Germinal center (tissue), 1 donor: ENCODE measurements at regions not wholly inside any gene's neighbourhood (a gene's known extent, or its start where the extent isn't known, plus 50 kb on each side); places are given as distances from the start of the nearest gene placed in this dataset.

ENCODE experiments used
- DNase-seq: peaks from one replicate; pipeline ENCODE4 v3.0.0; 2012; ENCODE audit warnings: mixed read lengths, low spot score

GRCh38 chr1:227450489-227450888 lies 112.9 kb upstream of the ZNF678 start:
- no peak for DNase-seq

GRCh38 chr1:227449741-227450441 lies 113.5 kb upstream of the ZNF678 start:
- no peak for DNase-seq

- peak; percentile 25 for DNase-seq
Observed at GRCh38 chr1:227449051-227449450, 114.3 kb upstream of the ZNF678 start.

DNA sequence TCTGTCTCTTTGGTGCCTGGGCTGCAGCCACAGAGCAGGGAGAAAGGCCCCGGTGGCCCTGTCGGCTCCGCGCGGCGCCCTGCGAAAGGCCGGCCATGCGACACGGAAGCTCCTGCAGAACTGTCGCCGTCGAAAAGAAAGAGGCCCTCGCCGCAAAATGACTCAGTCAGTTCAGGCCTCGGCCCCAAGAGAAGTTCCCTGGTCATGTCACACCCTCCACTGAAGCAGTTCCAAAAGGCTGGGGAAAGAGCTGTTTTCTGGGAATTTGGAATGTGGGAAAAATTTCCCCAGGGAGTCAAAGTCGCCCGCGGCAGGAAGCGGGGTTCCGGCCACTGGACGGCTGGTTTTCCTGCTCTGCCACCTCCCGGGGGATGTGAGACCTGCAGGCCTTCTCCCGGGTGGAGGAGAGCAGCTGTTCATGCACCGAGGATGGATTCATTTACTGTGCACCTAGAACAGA lies 115.8 kb upstream of the ZNF678 start:
- no peak for DNase-seq

GRCh38 chr1:227445746-227446145 lies 117.6 kb upstream of the ZNF678 start:
- DNase-seq: no peak

GRCh38 chr1:227445092-227445674 lies 118.2 kb upstream of the ZNF678 start:
- DNase-seq: no peak

- DNase-seq: no peak
Observed at GRCh38 chr1:227440182-227440581, 121.9 kb upstream of the CDC42BPA start.

DNA sequence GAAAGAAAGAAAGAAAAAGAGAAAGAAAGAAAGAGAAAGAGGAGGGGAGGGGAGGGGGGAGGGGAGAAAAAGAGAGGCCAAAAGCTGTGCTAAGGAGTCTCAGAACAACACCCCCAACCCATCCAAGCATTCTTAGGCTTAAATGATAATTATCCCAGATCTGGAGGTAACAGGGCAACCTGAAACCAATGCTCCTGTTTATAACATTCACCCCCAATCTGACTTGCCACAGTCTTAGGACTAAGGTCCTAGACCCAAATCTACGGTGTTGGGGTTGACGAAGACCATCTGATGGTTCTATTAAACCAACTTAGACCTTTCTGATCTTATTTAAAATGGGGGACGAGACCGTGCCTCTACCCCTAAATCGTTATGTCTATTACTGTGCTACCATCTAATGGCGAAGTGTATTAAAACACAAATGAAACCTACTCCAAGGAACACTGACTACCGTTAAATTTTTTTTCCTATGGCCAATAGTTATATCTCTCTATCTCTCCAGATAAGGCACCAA lies 119.3 kb upstream of the CDC42BPA start:
- no peak for DNase-seq

- no peak for DNase-seq
Observed at GRCh38 chr1:227434808-227435444, 116.6 kb upstream of the CDC42BPA start.

DNA sequence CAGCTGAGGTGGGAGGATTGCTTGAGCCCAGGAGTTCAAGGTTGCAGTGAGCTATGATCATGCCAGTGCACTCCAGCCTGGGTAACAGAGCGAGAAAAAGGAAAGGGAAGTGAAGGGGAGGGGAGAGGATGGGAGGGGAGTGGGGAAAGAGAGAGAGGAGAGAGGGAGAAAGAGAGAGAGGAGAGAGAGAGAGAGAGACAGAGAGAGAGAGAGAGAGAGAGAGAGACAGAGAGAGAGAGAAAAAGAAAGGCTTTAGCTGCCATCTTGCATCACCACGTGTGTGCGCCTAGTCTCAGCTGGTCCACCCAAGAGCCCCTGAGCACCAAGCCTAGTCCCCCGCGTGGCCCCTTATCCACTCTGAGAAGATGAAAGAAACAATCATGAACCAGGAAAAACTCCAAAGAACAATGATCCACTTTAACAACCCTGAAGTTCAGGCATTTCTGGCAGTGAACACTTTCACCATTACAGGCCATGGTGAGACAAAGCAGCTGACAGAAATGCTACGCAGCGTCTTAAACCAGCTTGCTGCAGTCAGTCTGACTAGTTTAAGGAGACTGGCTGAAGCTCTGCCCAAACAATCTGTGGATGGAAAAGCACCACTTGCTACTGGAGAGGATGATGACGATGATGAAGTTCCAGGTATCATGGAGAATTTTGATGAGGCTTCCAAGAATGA lies 115.5 kb upstream of the CDC42BPA start:
- DNase-seq: no peak

GRCh38 chr1:227432981-227433380 lies 114.7 kb upstream of the CDC42BPA start:
- no peak for DNase-seq

DNA sequence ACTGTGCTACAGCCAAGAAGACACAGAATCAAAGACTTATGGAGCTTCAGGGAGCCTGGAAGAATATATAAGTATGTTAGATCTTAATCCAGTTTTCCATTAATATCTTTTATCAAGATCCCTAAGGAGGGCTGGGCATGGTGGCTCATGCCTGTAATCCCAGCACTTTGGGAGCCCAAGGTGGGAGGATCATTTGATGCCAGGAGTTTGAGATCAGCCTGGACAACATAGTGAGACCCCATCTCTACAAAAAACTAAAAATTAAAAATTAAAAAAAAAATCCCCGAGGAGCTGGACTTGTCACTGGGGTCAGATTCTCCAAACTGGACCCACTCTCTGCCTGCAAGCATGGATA lies 113.9 kb upstream of the CDC42BPA start:
- no peak for DNase-seq

- DNase-seq: no peak
Observed at GRCh38 chr1:227429447-227430359, 111.4 kb upstream of the CDC42BPA start.

DNA sequence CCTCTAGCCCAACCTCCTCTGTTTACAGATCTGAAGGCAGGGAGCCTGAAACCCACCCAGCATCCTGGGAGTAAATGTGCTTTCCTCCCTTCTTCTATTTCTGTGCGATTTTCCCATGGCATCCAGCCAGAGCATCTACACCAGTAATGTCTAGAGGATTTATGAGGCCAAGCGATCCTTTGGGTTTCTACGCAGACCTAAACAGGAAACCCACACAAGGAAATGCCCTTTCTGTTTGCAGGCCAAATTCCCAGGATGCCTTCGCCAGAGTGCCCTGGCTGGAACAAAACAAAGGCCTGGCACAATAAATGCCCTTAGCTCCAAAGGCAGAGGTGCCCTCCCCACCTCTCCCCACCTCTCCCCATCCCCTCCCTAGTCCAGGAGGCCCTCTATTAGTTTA lies 110.5 kb upstream of the CDC42BPA start:
- DNase-seq: no peak

DNA sequence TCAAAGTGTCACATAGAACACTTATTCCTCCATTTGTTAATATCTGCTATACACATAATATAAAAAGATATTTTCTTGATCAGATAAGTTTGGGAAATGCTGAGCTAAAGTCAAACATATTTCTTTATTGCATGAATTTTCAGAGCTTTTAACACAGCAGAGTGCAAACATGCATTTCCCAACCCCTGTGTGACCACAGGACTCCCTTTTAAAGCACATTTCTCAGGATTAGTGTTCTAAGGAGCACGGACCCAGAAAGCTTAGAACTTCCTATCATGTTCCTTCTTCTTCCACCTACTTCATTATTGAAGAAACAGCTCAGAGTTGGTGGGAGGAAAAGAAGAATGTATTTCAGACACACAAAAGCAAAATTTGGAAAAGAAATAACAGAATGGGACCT lies 109.1 kb upstream of the CDC42BPA start:
- no peak for DNase-seq

DNA sequence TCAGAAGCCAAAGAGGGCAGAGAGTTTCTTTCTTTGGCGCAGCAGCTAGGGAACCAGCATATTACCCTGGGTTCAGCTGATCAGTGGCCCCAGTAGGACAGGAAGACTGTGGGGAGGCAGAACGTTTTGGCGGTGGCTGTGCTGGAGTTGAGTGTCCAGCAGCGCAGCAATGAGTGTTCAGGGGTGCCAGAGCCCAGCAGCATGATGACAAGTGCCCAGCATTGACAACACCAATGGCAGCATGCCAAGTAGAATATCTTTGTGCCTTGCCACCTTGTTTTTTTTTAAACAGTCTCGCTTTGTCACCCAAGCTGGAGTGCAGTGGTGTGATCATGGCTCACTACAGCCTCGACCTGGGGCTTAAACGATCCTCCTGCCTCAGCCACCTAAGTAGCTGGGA lies 106.7 kb upstream of the CDC42BPA start:
- no peak for DNase-seq

DNA sequence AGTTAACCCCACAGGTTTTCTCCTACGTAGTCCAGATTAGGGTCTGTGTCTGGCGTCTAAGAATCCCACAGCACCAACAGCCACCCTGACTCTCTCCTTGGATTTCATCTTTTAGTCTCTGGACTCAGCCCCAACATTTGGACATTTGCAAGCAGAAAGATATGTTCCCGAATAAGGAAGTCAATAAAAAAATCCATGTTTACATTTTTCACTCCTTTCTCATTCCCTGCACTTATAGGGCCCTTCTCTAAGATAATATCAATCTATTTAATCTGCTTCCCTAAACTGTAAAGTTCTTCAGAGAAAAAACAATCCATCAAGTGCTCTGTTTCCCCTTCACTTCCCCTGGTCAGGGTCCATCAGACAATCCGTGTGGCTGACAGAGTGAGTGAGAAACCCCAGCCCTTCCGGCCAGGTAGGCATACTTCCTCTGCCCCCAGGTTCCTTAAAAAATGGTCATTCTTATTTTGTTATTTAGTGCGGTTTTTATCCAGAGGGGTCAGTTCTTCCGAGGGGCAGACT lies 105.9 kb upstream of the CDC42BPA start:
- DNase-seq: no peak

DNA sequence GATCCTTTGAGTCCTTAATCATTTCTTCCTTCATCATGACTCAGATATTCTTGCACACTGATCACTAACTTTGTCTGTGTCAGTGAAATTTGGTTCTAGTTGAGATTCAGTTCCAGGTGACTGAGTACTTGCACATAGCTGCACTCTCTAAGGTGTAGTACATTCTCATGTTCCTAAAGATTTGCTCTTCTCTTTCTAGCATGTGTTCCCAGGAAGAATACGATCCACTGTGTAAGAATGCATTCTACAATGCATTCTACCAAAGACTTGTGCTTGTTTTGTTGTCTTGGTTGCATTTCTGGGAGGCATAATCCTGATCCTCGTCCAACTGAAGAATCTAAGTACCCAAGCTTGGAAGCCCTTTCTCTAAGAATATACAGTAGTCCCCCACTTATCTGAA lies 104.3 kb upstream of the CDC42BPA start:
- no peak for DNase-seq

DNA sequence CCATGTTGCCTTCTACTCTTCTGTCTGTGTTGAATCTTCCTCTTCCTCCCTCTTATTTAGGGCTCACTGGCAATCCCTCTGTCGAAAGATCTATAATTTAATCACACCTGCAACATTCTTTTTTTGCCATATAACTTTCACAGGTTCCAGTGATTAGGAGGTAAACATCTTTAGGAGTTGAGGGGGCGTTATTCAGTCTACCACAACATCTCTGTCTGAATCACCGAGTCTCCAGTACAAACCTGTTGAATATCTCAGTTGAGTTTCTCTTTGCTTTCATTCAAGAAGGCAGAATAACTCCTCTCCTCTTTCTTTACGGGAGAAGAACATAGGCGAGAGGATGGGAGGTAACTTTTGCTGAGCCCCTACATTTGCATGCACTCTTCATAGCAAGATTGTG lies 101.9 kb upstream of the CDC42BPA start:
- DNase-seq: no peak

GRCh38 chr1:227417756-227418480 lies 99.6 kb upstream of the CDC42BPA start:
- no peak for DNase-seq
